ENCODE measurements at regions not wholly inside any gene's neighbourhood (a gene's known extent, or its start where the extent isn't known, plus 50 kb on each side); places are given as distances from the start of the nearest gene placed in this dataset.

DNA sequence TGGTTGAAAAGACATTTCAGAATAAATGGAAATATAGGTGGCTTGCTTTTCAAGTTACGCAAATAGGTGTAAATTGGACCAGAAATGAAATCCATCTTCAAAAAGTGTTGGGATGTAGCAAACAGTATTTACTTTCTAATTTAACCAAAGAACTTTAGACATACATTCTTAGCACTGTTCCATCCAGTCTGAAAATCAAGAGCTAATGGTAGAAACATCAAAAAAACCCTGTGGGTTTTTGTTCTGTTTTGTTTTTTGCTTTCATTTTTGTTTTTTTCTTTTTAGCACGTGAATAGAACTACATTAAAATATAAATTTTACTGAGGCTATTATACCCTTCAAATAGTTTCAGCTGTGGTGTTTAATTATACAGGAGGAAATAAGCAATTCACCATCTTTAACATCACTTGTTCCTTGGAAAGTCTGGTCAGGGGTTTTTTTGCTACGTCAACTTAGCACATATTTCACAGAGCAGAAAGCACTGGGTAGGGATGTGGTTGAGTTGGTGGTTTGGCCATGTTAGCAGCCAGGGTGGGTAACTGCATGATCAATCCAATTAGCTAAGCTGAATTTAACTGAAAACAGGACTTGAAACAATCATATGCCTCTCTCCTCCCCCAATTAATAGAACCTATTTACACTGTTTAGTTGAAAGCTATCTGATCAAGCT, 275.4 kb upstream of the PFKP start:
- no peak overlapping the region for H3K4me3 ChIP-seq (ENCODE audit: low read depth, low read length)
- DNase-seq (ENCODE audit: low read depth) = no peak
- no peak for TF ChIP-seq CTCF (conservative IDR thresholded peaks at IDR 0.05; ENCODE audit: low read depth, low read length)

- no peak for DNase-seq (ENCODE audit: low read depth)
- no peak for TF ChIP-seq CTCF (conservative IDR thresholded peaks at IDR 0.05; ENCODE audit: low read depth, low read length)
- H3K4me3 ChIP-seq (ENCODE audit: low read depth, low read length) = no peak overlapping the region
These were observed 276.8 kb upstream of the PFKP start for GRCh38 chr10:2790396-2791188.

GRCh38 chr10:2786251-2786650, 281.1 kb upstream of the PFKP start:
- no peak overlapping the region for H3K4me3 ChIP-seq (ENCODE audit: low read depth, low read length)
- DNase-seq (ENCODE audit: low read depth) = no peak
- TF ChIP-seq CTCF (conservative IDR thresholded peaks at IDR 0.05; ENCODE audit: low read depth, low read length) = no peak

- no peak for TF ChIP-seq CTCF (conservative IDR thresholded peaks at IDR 0.05; ENCODE audit: low read depth, low read length)
- DNase-seq (ENCODE audit: low read depth) = no peak
- H3K4me3 ChIP-seq (ENCODE audit: low read depth, low read length) = no peak overlapping the region
These were observed 282.6 kb upstream of the PFKP start for GRCh38 chr10:2784766-2785165.

DNA sequence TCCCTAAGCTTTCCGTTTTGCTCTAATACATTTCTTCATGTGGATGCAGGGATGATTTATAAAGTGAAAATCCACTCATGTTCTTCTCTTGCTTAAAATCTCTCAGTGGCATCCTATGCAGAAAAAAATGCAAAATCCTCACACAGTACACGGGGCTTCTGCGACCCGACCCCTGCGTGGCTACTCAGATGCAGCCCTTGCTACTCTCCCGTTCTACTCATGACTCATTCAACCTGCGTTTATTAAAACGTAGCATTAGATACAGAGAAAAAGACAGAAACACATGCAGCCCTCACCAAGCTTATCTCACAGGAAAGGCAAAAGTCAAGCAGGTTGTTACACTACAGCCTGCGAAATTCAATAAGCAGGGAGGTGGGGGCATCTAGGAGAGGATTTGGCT, 284.4 kb upstream of the PFKP start:
- DNase-seq (ENCODE audit: low read depth) = no peak
- no peak overlapping the region for H3K4me3 ChIP-seq (ENCODE audit: low read depth, low read length)
- TF ChIP-seq CTCF (conservative IDR thresholded peaks at IDR 0.05; ENCODE audit: low read depth, low read length) = no peak

- no peak overlapping the region for H3K4me3 ChIP-seq (ENCODE audit: low read depth, low read length)
- no peak for TF ChIP-seq CTCF (conservative IDR thresholded peaks at IDR 0.05; ENCODE audit: low read depth, low read length)
- DNase-seq (ENCODE audit: low read depth) = no peak
These were observed 285.1 kb upstream of the PFKP start for GRCh38 chr10:2782265-2782664.
